HG03097 (cell line): ENCODE measurements at regions not wholly inside any gene's neighbourhood (a gene's known extent, or its start where the extent isn't known, plus 50 kb on each side); places are given as distances from the start of the nearest gene placed in this dataset.

Experiments used
- ATAC-seq: cut with Tn5 transposase; IDR thresholded peaks from one replicate; pipeline ENCODE4 v1.9.1; 2021; ENCODE audit not compliant: unreplicated experiment, low FRiP score

DNA sequence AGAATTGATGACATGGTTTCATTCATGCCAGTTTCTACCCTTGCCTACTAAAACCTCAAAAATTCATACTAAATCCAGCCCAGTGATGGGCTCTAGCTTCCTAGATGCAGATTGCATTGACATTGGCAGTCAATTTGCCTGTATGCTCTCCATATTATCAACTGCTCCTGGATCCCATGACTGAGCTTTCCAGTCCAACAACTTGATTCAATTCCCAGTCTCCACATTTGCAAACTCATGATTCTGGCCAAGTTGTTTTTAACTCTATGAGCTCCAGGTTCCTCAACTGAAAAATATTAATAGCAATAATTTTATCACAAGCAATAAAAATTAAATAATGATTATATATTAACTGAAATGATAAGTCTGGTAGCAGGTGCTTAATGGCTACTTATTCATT lies 51.0 kb upstream of the DSC1 start:
- no peak for ATAC-seq

DNA sequence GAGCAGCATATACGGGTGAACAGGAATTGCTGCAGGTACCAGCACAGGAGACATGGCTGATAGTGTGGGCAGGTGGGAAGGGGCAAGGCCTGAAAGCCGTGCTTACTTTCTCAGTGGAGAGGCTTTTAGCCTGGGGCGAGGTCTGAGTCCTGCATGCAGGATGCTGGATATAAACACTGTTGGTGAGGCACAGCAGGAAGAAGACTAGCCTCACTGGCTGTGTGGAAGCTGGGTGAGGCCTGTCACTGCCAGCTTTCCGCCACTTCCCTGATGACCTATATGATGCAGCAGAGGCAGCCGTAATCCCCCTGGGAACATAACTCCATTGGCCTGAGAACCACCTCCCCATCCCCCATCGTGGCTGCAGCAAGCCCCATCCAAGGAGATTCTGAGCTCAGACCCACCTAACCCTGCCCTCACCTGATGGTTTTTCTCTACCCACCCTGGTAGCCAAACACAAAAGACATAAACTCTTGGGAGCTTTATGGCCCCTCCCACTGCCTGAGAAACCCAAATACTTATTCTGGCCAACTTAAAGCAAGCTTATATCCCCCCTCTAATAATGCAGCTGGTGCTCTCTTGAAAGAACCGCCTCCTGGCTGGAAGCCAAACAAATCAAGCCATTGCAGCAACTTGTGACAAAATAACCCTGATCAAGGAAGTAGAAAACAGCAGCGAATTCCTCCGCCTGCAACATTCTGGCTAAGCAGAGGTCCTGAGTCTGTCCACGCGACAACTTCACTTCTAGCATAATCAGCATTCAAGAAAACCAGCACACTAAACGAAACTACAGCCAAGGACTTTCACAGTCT lies 54.6 kb upstream of the DSC1 start:
- ATAC-seq: no peak

DNA sequence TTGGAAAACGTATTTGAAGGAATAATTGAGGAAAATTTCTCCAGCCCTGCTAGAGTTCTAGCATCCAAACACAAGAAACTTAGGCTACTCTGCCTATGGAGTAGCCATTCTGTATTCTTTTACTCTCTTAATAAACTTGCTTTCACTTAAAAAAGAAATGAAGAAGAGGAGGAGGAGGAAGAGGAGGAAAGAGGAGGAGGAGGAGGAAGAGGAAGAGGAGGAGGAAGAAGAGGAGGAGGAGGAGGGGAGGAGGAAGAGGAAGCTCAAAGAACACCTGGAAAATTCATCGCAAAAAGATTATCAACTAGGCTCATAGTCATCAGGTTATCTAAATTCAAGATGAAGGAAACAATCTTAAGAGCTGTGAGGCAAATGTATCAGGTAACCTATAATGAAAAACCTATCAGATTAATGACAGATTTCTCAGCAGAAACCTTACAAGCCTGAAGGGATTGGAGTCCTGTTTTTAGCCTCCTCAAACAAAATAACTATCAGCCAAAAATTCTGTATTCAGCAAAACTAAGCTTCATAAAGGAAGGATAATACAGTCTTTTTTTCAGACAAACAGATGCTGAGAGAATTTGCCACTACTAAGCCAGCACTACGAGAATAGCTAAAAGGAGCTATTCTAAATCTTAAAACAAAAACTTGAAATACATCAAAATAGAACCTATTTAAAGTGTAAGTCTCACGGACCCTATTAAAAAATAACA lies 56.2 kb upstream of the DSC1 start:
- no peak for ATAC-seq

DNA sequence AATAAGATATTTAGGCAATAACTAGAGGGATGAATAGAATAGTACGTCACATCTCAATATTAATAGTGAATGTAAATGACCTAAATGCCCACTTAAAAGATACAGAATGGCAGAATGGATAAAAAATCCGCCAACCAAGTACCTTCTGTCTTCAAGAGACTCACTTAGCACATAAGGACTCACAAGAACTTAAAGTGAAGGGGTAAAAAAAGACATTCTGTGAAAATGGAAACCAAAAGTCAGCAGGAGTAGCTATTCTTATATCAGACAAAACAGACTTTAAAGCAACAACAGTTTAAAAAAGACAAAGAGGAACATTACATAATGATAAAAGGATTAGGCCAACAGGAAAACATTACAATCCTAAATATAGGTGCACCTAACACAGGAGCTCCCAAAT lies 56.7 kb upstream of the DSC1 start:
- ATAC-seq: no peak

DNA sequence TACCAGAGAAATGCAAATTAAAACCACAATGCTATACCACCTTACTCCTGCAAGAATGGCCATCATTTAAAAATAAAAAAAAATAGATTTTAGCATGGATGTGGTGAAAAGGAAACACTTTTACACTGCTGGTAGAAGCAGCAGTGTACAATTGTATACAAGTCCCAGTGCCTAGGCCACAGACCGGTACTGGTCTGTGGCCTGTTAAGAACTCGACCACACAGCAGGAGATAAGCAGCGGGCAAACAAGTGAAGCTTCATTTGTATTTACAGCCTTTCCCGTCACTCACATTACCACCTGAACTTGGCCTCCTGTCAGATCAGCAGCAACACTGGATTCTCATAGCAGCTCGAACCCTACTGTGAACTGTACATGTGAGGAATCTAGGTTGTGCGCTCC lies 60.7 kb upstream of the DSC1 start:
- ATAC-seq: no peak

DNA sequence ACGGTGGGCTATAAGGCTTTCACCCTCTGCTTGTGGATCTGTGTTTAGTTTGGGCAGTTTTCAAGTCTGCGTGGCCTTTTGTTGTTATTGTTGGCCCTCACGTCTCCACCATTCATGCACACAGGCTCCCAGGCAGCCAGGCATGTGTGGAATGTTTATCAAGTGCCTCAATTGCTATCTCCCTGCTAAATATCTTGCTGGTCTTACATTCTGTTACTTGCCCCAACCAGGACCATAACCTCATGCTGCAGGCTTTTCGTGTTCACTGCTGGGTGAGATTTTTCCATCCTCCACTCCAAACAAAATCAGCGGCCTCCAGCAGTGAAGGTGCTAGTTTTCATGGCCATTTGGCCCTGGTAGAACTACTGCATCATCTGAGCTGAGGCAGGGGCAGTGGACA lies 63.0 kb upstream of the DSC1 start:
- ATAC-seq: no peak

DNA sequence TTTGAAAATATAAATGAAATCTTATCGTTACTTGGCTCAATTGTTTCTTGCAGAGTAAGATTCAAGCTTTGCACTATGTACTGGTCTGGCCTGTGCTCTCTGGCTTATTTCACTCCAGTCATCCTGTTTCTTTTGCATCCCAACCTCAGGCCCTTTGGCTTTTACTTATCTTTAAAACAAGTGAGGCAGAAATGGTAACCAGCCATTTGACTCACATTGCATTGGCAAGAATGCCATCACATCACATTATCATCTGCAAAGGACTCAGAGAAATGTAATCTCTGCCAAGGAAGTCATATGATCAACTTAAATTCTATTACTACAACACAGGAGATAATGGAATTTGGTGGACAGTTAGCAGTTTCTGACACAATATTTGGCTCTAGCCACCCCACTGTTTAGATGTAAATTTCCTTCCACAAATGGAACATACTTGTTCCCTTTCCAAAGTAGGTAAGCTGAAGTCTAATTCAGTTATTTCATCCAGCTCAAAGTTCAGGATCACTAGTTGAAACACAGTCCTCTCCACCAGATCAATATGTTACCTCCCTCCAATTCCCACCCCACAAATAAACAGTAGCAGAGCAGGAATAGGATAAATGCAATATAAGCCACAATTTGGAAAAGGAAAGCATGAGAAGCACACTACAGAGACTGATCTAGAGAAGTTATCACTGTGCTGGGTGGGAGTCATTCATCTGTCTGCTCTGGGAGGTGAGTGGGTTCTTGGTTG lies 65.0 kb upstream of the DSC1 start:
- no peak for ATAC-seq

DNA sequence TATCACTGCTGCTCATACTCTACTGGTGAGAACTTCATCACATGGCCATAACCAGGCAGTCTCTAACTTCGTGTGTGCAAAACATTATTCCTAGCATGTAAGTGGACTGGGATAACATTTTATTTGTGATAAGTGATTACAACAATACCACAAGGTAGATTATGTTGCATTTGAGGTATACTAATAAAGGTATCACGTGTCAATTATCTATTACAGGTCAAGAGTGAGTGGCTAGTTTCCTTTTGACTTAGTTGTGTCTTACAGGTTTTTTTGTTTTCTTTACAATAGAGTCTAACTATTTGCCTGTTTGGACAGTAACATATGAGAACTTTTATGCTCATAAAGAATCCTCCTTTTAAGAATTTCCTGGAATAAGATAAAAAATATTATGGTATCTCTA lies 67.2 kb upstream of the DSC1 start:
- no peak for ATAC-seq

DNA sequence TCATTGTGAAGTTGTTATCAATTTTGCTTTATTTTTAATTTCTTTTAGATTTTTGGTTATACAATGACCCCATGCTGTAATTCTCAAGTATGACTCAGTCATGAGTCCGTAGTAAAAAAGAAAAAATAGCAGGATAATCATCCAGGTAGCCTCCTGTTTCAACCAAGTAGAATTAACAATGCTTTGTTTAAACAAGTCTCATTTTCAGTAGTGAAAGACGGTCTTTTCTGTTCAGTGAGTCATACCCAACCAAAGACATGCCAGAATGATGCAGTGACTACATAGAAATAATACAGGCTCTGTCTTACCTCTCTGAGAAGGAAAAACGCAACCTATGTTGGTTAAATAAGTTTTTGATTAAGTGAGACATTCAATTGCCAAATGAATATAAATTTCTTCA lies 67.8 kb upstream of the DSC1 start:
- peak; percentile 62 for ATAC-seq

DNA sequence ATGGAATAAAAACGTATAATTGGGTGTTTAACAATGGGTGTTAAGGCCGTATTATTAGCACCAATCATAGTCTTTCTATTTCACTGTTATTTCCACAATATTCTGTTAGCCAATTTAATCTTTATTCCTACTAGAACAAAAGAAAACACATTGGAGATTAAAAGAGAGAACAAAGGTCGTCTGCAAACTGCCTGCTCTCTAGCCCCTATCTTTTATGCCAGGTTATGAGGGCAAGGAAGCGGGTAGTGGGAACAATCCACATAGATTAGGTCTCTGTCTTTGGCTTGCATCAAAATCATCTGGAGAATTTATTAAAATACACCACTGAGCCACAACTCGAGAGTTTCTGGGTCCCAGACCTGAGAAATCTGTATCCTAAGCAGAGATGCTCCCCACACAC lies 69.4 kb upstream of the DSC1 start:
- ATAC-seq: no peak

DNA sequence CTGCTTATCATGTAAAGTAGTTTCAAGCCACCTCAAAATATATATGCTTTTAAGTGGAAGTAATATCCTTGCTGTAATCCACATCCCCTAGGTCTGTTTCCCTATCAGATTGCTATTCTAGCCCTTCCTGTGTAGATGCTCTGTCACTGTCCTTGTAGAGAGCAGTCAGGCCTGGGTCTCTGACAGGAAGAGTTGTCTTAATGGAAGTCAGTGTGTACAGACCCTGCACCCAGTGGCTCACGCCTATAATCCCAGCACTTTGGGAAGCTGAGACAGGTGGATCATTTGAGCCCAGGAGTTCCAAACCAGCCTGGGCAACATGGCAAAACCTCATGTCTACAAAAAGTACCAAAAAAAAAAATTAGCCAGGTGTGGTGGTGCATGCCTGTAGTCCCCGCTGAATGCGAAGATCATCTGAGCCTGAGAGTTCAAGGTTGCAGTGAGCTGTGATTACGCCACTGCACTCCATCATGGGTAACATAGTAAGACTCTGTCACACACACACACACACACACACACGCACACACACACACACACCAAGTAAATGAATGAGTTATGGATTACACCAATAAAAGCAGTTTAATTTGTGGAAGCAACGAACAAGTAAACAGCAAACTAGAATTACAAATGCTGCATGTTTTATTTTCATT lies 70.2 kb upstream of the DSC1 start:
- no peak for ATAC-seq

DNA sequence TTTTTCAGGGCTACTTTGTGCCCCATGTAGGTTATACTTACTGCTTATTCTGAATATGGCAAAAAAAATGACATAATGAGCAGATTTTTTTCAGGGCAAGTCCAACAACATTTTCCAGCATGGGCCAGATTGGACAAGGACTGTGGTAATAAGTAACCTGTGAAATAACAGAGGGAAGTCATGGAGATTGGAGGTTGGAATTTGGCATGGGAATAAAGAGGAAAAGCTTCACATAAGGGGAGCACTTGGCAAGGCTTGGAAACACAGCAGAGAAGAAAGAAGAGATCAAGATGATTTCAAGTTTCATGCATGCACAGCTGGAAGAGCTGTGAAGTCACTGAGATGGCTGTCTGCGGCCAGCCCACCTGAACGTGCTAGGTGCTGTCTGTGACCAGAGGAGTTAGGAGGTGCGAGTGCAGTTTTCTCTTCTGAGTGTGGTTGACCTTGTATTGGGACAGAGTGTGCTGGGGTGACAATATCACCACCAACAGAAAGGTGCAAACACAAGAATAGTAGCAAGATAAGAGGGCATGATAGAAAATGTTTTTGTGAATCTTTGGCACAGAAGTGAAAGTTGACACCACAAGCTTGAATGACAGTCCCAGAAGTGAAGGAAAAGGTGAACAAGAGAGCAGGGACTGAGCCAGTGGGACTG lies 71.1 kb upstream of the DSC1 start:
- no peak for ATAC-seq

DNA sequence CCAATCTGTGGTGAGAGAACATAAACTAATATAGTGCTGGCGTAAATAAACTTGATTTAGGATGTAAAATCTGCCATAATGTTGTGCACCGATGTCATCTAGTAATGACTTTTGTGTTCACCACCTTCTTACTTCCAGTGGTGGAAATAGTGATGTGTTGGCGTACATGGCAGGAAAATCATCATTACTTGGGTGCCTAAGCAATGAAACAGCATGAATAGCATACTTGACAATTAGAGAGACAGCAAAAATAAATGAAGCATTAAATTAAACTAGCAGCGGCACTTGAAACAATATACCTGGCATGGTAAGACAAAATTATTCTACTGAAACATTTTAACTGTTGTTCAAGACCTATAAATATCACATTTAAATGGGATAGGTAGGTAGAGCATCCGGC lies 73.2 kb upstream of the DSC1 start:
- no peak for ATAC-seq

DNA sequence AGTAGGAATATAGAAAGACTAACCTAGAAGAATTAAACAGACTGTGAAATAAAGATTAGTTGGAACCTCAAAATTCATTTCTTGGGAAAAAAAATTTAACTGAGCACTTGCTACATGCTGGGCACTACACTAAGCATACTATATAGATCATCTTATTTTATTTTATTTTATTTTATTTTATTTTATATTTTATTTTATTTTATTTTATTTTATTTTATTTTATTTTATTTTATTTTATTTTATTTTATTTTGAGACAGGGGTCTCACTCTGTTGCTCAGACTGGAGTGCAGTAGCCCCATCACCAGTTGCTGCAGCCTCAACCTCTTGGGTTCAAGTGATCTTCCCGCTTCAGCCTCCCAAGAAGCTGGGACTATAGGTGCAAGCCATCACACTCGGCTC lies 74.5 kb upstream of the DSC1 start:
- no peak for ATAC-seq

DNA sequence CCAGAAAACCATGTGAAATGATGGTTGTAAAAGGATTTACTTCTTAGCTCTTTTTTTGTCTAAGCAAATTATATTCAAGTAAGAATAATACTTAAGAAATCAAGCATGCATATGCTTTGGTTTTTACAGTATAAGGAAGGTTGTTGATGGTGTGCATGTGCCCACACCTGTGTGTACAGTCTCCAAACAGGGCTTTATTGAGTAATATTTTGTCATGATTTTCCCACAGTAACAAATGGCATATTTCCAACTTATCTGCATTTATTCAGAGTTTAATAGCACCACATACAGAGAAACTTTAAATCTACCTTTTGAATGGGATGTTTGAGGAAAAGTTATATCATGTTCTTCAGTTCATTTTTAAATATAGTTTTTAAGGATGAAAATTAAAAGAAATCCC lies 76.5 kb upstream of the DSG1 start:
- ATAC-seq: no peak

DNA sequence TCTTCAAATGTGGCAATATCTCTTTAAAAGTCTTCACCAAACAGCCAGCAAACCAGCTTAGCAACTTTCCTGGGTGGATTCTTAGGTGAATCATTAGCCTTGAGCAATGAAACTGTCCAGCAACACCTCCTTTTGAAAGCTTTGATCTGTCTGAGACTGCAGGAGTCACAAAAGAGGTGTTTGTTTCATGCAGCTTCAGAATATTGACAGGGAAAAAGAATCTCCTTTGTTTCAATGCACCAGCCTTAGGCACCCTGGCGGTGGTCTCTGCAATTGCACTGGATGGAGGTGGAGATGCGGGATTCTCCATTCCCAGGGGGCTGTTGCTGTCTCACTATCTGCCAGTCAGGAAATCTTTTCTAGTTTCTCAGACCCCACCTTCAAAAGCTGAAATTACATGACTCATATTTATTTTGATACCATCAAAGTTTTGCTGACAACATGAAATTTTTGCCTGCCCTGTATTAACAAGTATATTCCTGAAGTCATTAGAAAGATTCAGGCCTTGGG lies 76.0 kb upstream of the DSG1 start:
- ATAC-seq: peak; percentile 87

DNA sequence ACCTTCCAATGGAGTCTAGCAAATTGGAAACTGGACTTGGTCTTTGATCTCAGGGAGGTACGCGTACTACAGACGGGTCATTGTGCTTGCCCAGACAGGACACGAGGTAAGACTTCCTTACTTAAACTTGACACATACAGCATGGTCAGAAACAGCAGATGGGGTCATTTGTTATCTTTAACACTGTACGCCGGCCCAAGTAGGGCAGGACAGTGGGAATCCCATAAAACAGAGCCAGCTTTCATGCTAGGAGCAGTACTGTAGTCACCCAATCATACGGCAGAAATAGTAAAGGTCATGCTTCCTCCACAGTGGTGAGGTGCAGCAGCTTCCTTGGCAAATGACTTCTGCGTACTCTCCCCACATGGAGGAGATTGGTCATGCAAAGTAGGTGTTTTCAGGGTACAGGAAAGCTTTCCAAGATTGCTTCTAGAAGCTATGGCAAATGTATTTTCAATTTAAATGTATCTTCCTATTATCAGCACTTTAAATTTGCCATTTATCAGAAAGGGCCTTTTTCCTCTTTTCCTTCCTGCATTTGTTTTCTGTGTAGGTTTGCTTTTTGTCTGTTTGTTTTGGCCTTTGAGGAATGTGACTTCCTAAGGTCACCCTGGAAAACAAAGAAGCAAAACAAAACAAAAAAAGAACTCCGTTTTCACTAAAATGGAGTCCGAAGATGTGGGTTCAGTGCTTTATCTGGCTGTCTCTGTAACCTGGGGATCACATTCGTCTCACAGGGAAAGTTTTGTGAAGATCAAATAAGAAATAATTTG lies 74.0 kb upstream of the DSG1 start:
- ATAC-seq: no peak

DNA sequence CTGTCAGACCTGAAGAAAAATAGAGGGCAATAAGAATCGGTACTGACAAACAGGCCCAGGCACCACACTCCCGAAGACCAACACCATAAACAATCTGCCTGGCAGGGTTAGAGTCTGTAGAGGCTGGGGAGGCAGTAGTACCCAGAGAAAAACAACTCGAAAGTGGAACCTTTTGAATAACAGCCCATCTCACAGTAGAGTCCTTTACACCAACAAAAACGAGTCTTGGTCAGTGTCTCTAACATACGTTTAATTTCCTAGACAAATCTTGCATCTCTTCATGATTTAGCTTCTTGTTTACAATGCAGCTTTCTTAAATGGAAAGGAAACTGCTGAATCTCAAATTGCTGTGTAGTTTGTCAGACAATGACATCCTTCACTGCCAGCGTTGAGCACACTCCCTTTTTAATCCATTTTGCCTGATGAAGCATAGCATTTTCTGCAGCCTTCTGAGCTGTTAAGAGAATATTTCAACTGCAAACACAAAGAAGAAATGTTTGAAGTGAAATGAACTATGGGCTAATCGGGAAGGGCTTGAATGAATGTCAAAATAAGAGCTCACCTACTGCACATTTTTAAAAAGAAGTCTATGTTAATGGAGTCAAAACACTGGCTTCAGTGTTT lies 73.1 kb upstream of the DSG1 start:
- no peak for ATAC-seq

DNA sequence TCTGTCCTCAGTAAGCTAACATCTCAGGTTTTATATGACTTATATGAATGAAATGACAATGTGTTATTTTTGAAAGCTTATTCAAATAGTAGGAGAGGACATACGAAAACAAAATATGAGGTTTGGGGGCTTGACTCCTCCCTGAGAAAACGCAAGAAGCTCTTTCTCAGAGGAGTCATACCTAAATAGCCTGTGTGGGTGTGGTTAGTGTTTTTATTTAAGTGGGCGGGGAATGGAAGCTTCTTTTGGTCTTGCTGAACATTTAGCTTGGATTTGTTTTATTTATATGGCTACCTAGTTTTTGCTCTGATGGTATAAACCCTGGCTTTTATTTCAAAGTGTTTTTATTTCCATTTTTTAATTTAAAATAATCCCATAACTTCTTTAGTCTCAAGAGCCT lies 72.1 kb upstream of the DSG1 start:
- no peak for ATAC-seq
